Choroid plexus epithelial cell (primary cell): ENCODE measurements at regions not wholly inside any gene's neighbourhood (a gene's known extent, or its start where the extent isn't known, plus 50 kb on each side); places are given as distances from the start of the nearest gene placed in this dataset.

ENCODE experiments used
- DNase-seq: peaks from one replicate; pipeline ENCODE4 v3.0.0-alpha.2; 2010; ENCODE audit warnings: low read depth
- H3K4me3 ChIP-seq: 2 replicates; pipeline ENCODE4 v1.5.1; 2011; ENCODE audit warnings: low read depth, mild to moderate bottlenecking, control low read depth, low read length, moderate library complexity
- CTCF ChIP-seq: conservative IDR thresholded peaks from 2 replicates; pipeline ENCODE4 v1.5.1; 2011; ENCODE audit warnings: low read depth, mild to moderate bottlenecking, control low read depth, inconsistent platforms, low read length, moderate library complexity

- peak; percentile 49 for DNase-seq
- TF ChIP-seq CTCF, result no peak
- H3K4me3 ChIP-seq, result no peak overlapping the region
These were observed 1227.4 kb upstream of the PCDH20 start for GRCh38 chr13:62643007-62643483.

GRCh38 chr13:62635161-62635560, 1219.5 kb upstream of the PCDH20 start:
- peak; percentile 43 for DNase-seq
- TF ChIP-seq CTCF, result no peak
- H3K4me3 ChIP-seq, result no peak overlapping the region

- no peak for DNase-seq
- H3K4me3 ChIP-seq, result no peak overlapping the region
- TF ChIP-seq CTCF, result no peak
These were observed 1217.8 kb upstream of the PCDH20 start for GRCh38 chr13:62633448-62633847.

- H3K4me3 ChIP-seq, result no peak overlapping the region
- TF ChIP-seq CTCF, result no peak
- peak; percentile 30 for DNase-seq
These were observed 1216.0 kb upstream of the PCDH20 start for GRCh38 chr13:62631619-62632018.

GRCh38 chr13:62631124-62631523, 1215.5 kb upstream of the PCDH20 start:
- H3K4me3 ChIP-seq, result no peak overlapping the region
- no peak for TF ChIP-seq CTCF
- DNase-seq, result no peak

GRCh38 chr13:62629618-62630017, 1214.0 kb upstream of the PCDH20 start:
- DNase-seq, result no peak
- no peak for TF ChIP-seq CTCF
- no peak overlapping the region for H3K4me3 ChIP-seq

- no peak for DNase-seq
- H3K4me3 ChIP-seq, result no peak overlapping the region
- TF ChIP-seq CTCF, result no peak
These were observed 1211.6 kb upstream of the PCDH20 start for GRCh38 chr13:62627226-62627625.
